ENCODE measurements at regions not wholly inside any gene's neighbourhood (a gene's known extent, or its start where the extent isn't known, plus 50 kb on each side); places are given as distances from the start of the nearest gene placed in this dataset.
"Not testable (repeated sequence)": the region's sequence is repeated elsewhere in the genome, so short reads cannot be mapped to it uniquely, and the experiment has no call there.

DNA sequence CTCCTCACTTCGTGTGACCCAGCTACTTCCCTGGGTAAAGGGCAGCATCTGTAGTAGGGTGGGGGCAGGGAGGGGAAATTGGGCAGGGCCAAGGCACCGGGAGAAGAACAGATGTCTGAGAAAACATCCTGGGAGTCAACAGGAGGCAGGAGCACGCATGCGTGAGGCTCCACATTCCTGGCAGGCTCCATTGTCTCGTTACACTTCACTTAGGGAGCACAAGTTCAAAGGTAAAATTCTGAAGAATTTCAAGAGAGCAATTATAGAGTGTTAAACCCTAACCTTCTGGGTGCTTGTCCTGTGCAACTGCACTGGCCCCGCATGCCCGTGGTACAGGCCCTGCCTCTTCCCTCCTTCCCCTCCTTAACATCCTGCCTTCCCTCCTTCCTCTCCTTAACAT, 79.6 kb upstream of the POMP start:
- in situ Hi-C loops (cut with HindIII; ENCODE audit: low pct_unique_long_range_greater_than_20kb, low sequenced_read_pairs): no loop called here
- DNase-seq (ENCODE audit: low read depth, low spot score): no peak

DNA sequence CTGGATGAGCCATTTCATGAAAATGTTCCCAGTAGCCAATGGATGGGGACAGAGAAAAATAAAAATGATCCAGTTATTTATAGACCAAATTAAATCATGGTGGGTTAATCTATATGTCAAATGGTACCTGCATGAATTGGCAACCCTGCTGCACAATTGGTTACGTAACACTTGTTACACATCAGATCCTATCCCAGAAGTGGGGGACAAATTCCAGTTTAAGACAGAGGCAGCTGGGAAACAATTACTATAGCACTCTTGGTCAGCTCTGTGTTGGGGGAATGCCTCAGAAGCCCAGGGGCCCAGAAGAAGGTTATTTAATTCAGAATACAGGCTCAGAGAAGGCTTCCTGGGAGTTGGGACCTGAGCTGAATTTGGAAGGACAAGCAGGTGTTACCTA, 81.1 kb upstream of the FLT1 start:
- in situ Hi-C loops (cut with HindIII; ENCODE audit: low pct_unique_long_range_greater_than_20kb, low sequenced_read_pairs): no loop called here
- DNase-seq (ENCODE audit: low read depth, low spot score): no peak

GRCh38 chr13:28575200-28575599, 80.3 kb upstream of the FLT1 start:
- DNase-seq (ENCODE audit: low read depth, low spot score): no peak
- in situ Hi-C loops (cut with HindIII; ENCODE audit: low pct_unique_long_range_greater_than_20kb, low sequenced_read_pairs): no loop called here

- in situ Hi-C loops (cut with HindIII; ENCODE audit: low pct_unique_long_range_greater_than_20kb, low sequenced_read_pairs): no loop called here
- peak; percentile 71 for DNase-seq (ENCODE audit: low read depth, low spot score)
These were observed 79.8 kb upstream of the FLT1 start for GRCh38 chr13:28574617-28575142.

DNA sequence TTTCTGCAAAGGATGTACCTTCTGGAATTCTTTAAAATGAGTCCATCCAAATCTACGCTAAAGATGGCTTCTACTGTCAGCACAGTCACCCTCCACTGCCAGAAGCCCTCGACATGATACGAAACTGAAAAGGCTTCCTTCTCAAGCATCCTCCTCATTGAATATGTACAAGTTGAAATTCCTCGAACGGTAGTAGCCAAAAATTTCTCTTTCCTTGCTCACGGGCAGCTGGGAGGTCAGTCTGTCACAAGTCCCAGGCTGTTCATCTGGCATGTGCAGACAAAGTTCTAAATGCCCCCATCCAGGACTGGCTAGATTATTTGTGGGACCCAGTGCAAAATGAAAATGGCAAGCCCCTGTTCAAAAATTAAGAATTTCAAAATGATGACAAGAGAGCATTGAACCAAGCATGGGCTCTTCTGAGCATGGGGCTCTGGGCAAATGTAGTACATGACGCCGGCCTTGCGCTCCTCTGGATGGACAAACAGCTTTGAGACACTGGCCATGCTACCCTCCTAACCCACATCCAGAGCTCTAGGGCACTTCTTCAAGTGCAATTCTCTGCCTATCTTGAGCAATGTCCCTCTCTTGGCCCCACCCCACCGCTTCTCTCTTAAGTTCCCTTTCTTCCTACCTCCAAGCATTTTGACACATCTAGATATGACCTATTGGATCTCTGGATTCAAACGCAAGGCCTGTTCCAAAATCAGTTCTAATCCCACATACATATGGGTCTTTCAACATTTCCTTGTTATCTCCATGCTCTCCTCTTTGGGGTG, 78.9 kb upstream of the FLT1 start:
- DNase-seq (ENCODE audit: low read depth, low spot score): no peak
- in situ Hi-C loops (cut with HindIII; ENCODE audit: low pct_unique_long_range_greater_than_20kb, low sequenced_read_pairs): no loop called here

DNA sequence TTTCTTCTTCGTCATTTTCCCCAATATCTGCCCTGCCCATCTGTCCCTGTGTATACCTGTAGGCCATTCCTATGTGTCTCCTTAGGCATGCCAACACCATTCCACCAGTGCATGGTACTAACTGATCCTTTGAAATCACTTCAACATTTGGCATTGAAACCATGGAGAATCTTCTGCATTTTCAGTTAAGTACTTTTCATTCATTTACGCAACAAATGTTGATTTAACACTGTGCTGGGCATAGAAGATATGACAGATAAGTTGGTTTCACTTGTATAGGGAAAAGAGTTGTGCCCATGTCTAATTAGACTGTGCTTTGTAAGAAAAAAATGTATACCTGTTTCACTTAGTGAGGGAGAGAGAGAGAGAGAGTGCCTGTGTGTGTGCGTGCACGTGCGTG, 77.9 kb upstream of the FLT1 start:
- in situ Hi-C loops (cut with HindIII; ENCODE audit: low pct_unique_long_range_greater_than_20kb, low sequenced_read_pairs): no loop called here
- DNase-seq (ENCODE audit: low read depth, low spot score): no peak

DNA sequence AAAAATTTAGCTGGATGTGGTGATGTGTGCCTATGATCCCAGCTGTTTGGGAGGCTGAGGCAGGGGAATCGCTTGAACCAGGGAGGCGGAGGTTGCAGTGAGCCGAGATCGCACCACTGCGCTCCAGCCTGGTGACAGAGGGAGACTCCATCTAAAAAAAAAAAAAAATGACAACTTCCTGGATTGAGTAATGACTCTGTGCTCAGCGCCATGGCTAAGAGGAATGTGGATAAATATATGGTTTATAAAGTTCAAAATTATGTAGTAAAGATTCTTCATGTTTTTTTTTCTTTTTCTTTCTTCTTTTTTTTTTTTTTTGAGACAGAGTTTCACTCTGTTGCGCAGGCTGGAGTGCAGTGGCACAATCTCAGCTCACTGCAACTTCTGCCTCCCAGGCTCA, 75.4 kb upstream of the FLT1 start:
- in situ Hi-C loops (cut with HindIII; ENCODE audit: low pct_unique_long_range_greater_than_20kb, low sequenced_read_pairs); DNase-seq (ENCODE audit: low read depth, low spot score): not testable (repeated sequence)

- DNase-seq (ENCODE audit: low read depth, low spot score): no peak
- in situ Hi-C loops (cut with HindIII; ENCODE audit: low pct_unique_long_range_greater_than_20kb, low sequenced_read_pairs): no loop called here
These were observed 75.0 kb upstream of the FLT1 start for GRCh38 chr13:28569886-28570285.

DNA sequence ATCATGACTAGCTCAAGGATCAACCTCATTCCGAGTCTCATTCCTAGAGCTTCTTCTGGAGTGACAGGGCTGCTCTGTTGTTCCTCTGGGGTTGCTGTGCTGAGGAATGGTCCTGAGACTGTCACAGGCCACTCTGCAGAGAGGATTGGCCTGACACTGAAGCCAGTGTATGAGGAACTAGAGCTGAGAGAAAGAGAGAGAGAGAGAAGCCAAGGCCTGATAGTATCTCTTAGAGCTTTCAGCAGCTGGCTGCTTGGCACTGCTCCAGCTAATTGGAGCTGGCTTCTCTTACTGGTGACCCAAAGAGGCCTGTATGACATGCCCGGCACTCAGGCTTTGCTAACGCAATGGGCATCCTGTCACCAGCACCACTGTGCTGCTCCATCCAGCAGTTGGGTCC, 73.4 kb upstream of the FLT1 start:
- in situ Hi-C loops (cut with HindIII; ENCODE audit: low pct_unique_long_range_greater_than_20kb, low sequenced_read_pairs): no loop called here
- no peak for DNase-seq (ENCODE audit: low read depth, low spot score)

- DNase-seq (ENCODE audit: low read depth, low spot score): no peak
- in situ Hi-C loops (cut with HindIII; ENCODE audit: low pct_unique_long_range_greater_than_20kb, low sequenced_read_pairs): no loop called here
These were observed 72.0 kb upstream of the FLT1 start for GRCh38 chr13:28566891-28567290.

DNA sequence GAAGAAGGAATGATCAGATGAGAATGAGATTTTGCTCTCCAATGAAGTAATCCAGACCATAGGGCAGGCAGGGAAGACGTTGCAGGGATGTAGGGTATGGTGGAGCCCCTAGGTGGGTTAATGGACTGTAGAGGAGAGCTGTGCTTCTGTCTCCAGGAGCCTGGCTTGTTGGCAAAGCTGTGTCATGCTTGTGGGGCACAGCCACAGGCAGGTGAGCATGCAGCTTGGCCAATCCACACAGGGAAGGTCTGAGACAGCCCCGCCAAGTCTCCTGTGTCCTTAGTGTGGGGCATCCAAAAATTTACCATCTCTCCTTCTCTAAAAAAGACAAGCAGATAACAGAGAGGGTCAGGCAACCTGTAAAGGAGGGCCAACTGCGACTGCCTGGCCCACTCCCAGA, 71.4 kb upstream of the FLT1 start:
- no peak for DNase-seq (ENCODE audit: low read depth, low spot score)
- in situ Hi-C loops (cut with HindIII; ENCODE audit: low pct_unique_long_range_greater_than_20kb, low sequenced_read_pairs): no loop called here

DNA sequence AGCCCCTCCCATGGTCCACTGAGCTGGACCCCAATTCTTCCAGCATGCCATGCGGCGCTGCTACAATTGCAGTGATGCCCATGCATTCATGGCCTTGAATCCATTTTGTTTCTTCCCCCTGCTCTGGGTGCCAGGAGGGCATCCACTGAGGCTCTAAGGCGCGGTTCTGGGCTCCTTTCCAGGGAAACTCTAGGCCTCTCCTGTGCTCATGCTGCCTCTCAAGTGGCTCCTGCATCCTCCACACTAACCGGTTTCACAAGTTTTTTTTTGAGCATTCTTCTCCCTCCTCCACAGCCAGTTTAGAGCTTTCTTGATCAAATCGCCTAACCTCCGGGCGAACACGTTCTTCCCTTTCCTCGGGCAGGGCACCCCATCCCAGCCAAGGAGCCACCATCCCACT, 69.1 kb upstream of the FLT1 start:
- in situ Hi-C loops (cut with HindIII; ENCODE audit: low pct_unique_long_range_greater_than_20kb, low sequenced_read_pairs): no loop called here
- no peak for DNase-seq (ENCODE audit: low read depth, low spot score)

DNA sequence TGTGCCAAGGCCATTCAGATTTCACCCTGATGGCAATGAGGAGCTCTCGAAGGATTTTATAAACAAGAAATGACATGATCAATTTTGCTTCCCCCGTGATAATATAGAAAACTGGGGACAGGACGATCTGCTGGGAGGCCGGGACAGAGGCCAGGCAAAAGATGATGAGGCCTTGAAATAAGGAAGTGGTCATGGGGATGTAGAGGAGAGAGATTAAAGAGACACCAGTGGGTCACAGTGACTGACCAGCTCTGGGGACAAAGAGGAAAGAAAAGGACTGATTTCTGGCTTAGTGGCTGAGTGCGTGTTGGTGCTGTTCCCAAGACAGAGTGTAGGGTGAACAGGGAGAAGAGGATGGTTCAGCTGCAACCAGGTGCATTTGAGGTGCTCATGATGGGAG, 68.7 kb upstream of the FLT1 start:
- in situ Hi-C loops (cut with HindIII; ENCODE audit: low pct_unique_long_range_greater_than_20kb, low sequenced_read_pairs): no loop called here

GRCh38 chr13:28560612-28561011, 65.7 kb upstream of the FLT1 start:
- in situ Hi-C loops (cut with HindIII; ENCODE audit: low pct_unique_long_range_greater_than_20kb, low sequenced_read_pairs): no loop called here
- no peak for DNase-seq (ENCODE audit: low read depth, low spot score)

More for the DNA sequence above, 68.7 kb upstream of the FLT1 start:
- DNase-seq (ENCODE audit: low read depth, low spot score): no peak

DNA sequence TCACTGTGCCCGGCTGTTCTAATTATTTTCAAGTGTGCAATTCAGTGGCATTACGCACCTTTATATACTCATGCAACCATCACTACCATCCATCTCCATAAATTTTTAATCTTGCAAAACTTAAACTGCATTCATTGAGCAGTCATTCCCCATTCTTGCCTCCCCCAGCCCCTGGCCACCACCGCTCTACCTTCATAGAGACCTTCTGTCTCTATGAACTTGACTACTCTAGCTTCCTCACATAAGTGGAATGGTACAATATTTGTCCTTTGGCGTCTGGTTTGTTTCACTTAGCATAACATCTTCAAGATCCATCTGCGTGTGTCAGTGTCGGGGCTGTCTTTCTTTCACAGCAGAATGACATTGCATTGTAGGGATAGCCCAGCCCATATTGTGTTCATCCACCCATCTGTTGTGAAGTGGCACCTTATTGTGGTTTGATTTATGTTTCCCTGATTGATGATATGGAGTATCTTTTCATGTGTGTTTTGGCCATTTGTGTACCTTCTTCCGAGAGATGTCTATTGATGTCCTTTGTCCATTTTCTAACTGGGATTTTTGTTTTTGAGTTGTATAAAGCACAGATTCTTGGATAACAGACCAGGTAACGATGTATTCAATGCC, 64.8 kb upstream of the FLT1 start:
- in situ Hi-C loops (cut with HindIII; ENCODE audit: low pct_unique_long_range_greater_than_20kb, low sequenced_read_pairs): no loop called here
- no peak for DNase-seq (ENCODE audit: low read depth, low spot score)

GRCh38 chr13:28558567-28558966, 63.6 kb upstream of the FLT1 start:
- in situ Hi-C loops (cut with HindIII; ENCODE audit: low pct_unique_long_range_greater_than_20kb, low sequenced_read_pairs): no loop called here
- no peak for DNase-seq (ENCODE audit: low read depth, low spot score)

GRCh38 chr13:28557725-28558520, 63.0 kb upstream of the FLT1 start:
- peak; percentile 38 for DNase-seq (ENCODE audit: low read depth, low spot score)
- in situ Hi-C loops (cut with HindIII; ENCODE audit: low pct_unique_long_range_greater_than_20kb, low sequenced_read_pairs): no loop called here

- DNase-seq (ENCODE audit: low read depth, low spot score): no peak
- in situ Hi-C loops (cut with HindIII; ENCODE audit: low pct_unique_long_range_greater_than_20kb, low sequenced_read_pairs): no loop called here
These were observed 60.2 kb upstream of the FLT1 start for GRCh38 chr13:28555096-28555495.
